Esophagus muscularis mucosa (tissue), 3 donors: ENCODE measurements at regions not wholly inside any gene's neighbourhood (a gene's known extent, or its start where the extent isn't known, plus 50 kb on each side); places are given as distances from the start of the nearest gene placed in this dataset.

Source experiments
- POLR2AphosphoS5 ChIP-seq, 2 donors: sonication (generic); formaldehyde crosslinking; IDR thresholded peaks; one replicate each; pipeline ENCODE4 v1.6.1; 2017; ENCODE audit warnings: antibody characterized with exemption in 2 of 2
- TF ChIP-seq, protein P1 (sequence below), 3 experiments: fragments of 200-600 bp in 2 of 3; fragments of 450-650 bp in 1 of 3; sonication (generic) in 2 of 3; IDR thresholded peaks; one replicate each; pipeline ENCODE4 v1.5.1; 2017 to 2019; ENCODE audit warnings: antibody characterized with exemption in 3 of 3, mild to moderate bottlenecking in 2 of 3, moderate library complexity in 1 of 3

DNA sequence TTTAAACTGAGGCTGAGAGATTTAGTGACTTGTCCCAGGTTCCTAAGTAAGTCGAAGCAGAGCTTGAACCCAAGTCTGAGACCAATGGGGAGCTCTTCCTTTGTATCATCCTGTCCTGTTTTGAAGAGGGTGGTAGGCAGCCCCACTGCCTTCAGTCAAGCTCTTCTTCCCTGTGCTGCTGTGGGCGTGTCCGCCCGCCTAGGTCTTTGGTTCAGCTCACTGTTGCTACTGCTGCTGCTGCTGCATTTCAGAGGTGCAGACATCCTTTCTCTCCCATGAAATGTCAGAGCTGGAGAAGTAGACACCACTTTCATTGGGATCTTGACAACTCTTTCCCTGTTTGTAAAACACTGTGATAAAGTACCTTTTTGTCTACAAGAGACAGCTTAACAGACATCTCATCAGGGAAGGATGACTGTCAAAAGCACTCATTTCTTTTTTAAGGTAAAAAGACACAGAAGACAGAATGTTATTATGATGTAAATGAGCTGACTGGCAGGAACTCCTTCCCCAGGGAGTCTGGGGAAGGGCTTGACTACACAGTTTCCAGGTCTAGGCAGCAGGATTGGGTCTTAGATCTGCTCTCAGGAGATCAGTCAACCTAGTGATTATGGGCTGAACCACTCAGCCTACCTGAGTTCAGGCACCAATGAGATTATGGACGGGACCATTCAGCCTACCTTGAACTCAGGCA lies 91.7 kb upstream of the TRIB2 start:
- TF ChIP-seq, protein P1, sequence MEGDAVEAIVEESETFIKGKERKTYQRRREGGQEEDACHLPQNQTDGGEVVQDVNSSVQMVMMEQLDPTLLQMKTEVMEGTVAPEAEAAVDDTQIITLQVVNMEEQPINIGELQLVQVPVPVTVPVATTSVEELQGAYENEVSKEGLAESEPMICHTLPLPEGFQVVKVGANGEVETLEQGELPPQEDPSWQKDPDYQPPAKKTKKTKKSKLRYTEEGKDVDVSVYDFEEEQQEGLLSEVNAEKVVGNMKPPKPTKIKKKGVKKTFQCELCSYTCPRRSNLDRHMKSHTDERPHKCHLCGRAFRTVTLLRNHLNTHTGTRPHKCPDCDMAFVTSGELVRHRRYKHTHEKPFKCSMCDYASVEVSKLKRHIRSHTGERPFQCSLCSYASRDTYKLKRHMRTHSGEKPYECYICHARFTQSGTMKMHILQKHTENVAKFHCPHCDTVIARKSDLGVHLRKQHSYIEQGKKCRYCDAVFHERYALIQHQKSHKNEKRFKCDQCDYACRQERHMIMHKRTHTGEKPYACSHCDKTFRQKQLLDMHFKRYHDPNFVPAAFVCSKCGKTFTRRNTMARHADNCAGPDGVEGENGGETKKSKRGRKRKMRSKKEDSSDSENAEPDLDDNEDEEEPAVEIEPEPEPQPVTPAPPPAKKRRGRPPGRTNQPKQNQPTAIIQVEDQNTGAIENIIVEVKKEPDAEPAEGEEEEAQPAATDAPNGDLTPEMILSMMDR (IDR thresholded peaks at IDR 0.05), result no peak
- no peak for TF ChIP-seq POLR2AphosphoS5 (IDR thresholded peaks at IDR 0.05)
